Retinal pigment epithelial cell (primary cell): ENCODE measurements at regions not wholly inside any gene's neighbourhood (a gene's known extent, or its start where the extent isn't known, plus 50 kb on each side); places are given as distances from the start of the nearest gene placed in this dataset.
"Not testable (repeated sequence)": the region's sequence is repeated elsewhere in the genome, so short reads cannot be mapped to it uniquely, and the experiment has no call there.

Experiments used
- DNase-seq: peaks from one replicate; pipeline ENCODE4 v3.0.0-alpha.2; 2010; ENCODE audit warnings: low read depth
- H3K4me3 ChIP-seq: 2 replicates; pipeline ENCODE4 v1.5.1; 2011; ENCODE audit warnings: mild to moderate bottlenecking, low read length, control low read depth, moderate library complexity
- CTCF ChIP-seq: conservative IDR thresholded peaks from 2 replicates; pipeline ENCODE4 v1.5.1; 2011; ENCODE audit warnings: low read depth, low read length, control low read depth, inconsistent platforms

GRCh38 chr5:99355881-99356280 is 427.1 kb upstream of the CHD1 start:
- no peak for TF ChIP-seq CTCF
- DNase-seq, result no peak
- no peak overlapping the region for H3K4me3 ChIP-seq

DNA sequence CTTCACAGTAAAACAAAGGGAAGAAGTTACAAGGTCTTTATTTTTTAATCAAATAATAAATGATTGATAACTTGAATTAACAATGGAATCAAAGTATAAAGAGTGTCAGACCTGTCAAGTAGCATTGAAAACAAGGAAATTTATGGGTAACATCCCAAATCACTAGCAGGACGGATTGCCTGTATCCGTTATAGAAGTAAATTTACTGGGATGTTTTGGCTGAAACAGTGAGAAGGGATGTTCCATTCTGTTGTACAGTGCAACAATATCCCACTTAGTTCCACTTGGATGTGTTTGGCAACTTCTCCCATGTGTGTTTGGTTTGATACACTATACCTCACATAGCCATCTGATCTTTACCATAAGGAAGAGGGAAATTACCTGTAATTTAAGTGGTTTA is 421.0 kb upstream of the CHD1 start:
- no peak for DNase-seq
- TF ChIP-seq CTCF, result no peak
- H3K4me3 ChIP-seq, result no peak overlapping the region

GRCh38 chr5:99348597-99348996 is 419.8 kb upstream of the CHD1 start:
- TF ChIP-seq CTCF, result no peak
- no peak for DNase-seq
- no peak overlapping the region for H3K4me3 ChIP-seq

DNA sequence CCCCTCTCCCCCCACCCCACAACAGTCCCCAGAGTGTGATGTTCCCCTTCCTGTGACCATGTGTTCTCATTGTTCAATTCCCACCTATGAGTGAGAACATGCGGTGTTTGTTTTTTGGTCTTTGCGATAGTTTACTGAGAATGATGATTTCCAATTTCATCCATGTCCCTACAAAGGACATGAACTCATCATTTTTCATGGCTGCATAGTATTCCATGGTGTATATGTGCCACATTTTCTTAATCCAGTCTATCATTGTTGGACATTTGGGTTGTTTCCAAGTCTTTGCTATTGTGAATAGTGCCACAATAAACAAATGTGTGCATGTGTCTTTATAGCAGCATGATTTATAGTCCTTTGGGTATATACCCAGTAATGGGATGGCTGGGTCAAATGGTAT is 411.0 kb upstream of the CHD1 start:
- not testable (repeated sequence) for H3K4me3 ChIP-seq, DNase-seq

DNA sequence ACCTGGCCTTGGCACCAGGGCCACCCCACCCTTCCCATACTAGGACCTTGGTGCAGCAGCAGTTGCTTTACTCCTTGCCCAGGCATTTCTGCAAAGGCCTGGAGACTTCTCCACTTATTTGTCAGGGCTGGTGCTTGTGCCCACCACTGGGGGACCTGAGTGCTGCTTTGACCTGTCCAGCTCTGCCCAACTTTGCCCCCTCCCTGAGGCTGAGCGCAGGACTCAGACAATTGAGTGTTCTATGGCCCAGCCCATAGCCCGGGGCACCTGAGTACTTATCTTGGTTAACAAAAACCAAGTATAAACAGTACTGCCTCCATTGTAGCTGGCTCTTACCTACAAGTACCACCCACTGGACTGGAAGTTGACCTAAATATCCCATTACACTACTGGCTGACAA is 406.1 kb upstream of the CHD1 start:
- no peak overlapping the region for H3K4me3 ChIP-seq
- DNase-seq, result no peak
- TF ChIP-seq CTCF, result no peak

GRCh38 chr5:99331061-99331460 is 402.3 kb upstream of the CHD1 start:
- no peak overlapping the region for H3K4me3 ChIP-seq
- no peak for TF ChIP-seq CTCF
- no peak for DNase-seq

DNA sequence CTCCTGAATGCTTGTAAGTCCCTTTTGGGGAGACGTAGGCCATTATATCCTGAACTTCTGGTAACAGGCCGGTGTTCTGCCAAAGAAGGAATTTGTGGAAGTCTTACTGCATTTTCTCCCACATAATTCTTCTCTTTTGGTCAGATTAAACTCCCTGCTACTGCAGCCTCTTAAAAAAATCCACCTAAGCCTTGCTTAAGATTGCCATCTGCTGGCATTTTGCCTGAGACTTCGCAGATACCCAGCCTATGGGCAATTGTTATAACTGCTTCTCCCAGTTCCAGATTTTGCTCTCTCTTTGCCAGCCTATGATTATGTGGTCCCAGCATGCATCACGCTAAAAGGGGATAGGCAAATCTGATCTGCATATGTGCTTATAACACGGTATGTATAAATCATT is 391.6 kb upstream of the CHD1 start:
- TF ChIP-seq CTCF, result no peak
- no peak overlapping the region for H3K4me3 ChIP-seq
- peak; percentile 39 for DNase-seq

DNA sequence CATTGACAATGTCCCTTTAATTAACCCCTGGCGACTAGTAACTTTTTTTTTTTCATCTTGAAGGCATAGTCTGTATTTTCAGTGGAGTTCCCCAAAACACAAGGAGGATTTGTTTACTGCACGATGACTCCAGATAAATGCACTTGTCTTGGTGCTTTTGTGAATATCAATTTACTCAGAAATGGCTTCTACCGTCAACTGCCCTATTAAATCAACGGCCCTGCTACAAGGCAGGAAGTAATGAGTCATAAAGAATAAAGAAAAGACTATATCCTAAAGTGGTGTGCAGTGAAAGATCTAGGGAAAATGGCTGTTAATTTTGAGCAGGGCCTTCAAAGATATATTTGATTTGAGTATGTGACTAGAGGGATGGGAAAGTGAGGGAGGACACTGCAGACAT is 388.3 kb upstream of the CHD1 start:
- no peak for TF ChIP-seq CTCF
- no peak for DNase-seq
- no peak overlapping the region for H3K4me3 ChIP-seq
